DND-41 (cell line): ENCODE measurements at regions not wholly inside any gene's neighbourhood (a gene's known extent, or its start where the extent isn't known, plus 50 kb on each side); places are given as distances from the start of the nearest gene placed in this dataset.

ENCODE experiments used
- EZH2 ChIP-seq: IDR thresholded peaks from 3 replicates; pipeline ENCODE4 v1.6.1; 2012; ENCODE audit warnings: borderline replicate concordance, low read depth, mild to moderate bottlenecking, moderate library complexity, low read length, inconsistent platforms; ENCODE audit not compliant: severe bottlenecking
- TF ChIP-seq, protein P1 (sequence below): IDR thresholded peaks from 2 replicates; pipeline ENCODE4 v1.5.1; 2012; ENCODE audit warnings: borderline replicate concordance, low read length, moderate library complexity, mild to moderate bottlenecking; ENCODE audit not compliant: poor library complexity, severe bottlenecking; ENCODE audit errors: extremely low read depth

DNA sequence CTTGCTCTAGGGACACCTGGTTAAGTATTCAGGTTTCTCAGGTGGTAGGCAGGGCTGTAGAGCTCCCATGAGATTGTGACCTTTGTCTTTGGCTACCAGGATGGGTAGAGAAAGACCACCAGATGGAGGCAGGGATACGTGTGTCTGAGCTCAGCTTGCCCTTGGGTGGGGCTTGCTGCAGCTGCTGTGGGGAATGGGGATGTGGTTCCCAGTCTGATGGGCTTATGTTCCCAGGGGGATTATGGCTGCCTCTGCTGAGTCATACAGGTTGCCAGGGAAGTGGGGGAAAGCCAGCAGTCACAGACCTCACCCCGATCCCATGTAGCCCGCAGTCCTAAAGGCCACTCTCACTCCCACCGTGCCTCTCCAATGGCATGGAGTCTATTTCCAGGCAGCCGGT is 659.9 kb upstream of the KLF12 start:
- TF ChIP-seq, protein P1, sequence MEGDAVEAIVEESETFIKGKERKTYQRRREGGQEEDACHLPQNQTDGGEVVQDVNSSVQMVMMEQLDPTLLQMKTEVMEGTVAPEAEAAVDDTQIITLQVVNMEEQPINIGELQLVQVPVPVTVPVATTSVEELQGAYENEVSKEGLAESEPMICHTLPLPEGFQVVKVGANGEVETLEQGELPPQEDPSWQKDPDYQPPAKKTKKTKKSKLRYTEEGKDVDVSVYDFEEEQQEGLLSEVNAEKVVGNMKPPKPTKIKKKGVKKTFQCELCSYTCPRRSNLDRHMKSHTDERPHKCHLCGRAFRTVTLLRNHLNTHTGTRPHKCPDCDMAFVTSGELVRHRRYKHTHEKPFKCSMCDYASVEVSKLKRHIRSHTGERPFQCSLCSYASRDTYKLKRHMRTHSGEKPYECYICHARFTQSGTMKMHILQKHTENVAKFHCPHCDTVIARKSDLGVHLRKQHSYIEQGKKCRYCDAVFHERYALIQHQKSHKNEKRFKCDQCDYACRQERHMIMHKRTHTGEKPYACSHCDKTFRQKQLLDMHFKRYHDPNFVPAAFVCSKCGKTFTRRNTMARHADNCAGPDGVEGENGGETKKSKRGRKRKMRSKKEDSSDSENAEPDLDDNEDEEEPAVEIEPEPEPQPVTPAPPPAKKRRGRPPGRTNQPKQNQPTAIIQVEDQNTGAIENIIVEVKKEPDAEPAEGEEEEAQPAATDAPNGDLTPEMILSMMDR = no peak
- no peak for TF ChIP-seq EZH2
